Type B pancreatic cell (in vitro differentiated cells): ENCODE measurements at regions not wholly inside any gene's neighbourhood (a gene's known extent, or its start where the extent isn't known, plus 50 kb on each side); places are given as distances from the start of the nearest gene placed in this dataset.

Experiments used
- DNase-seq: peaks from one replicate; pipeline ENCODE4 v3.0.0; 2021; ENCODE audit warnings: mixed read lengths; ENCODE audit not compliant: unreplicated experiment; ENCODE audit errors: extremely low spot score
- H3K27ac Mint-ChIP-seq: 2 replicates; pipeline ENCODE4 v1.8.0; 2021; ENCODE audit warnings: mild to moderate bottlenecking, mixed read lengths
- H3K27me3 Mint-ChIP-seq: 2 replicates; pipeline ENCODE4 v1.8.0; 2021; ENCODE audit warnings: mixed read lengths
- H3K36me3 Mint-ChIP-seq: 2 replicates; pipeline ENCODE4 v1.8.0; 2021; ENCODE audit warnings: mixed read lengths
- H3K4me1 Mint-ChIP-seq: one replicate; pipeline ENCODE4 v1.8.0; 2021; ENCODE audit warnings: mixed read lengths; ENCODE audit not compliant: unreplicated experiment
- H3K4me3 Mint-ChIP-seq: 2 replicates; pipeline ENCODE4 v1.8.0; 2021; ENCODE audit warnings: mild to moderate bottlenecking, mixed read lengths
- H3K9me3 Mint-ChIP-seq: 2 replicates; pipeline ENCODE4 v1.8.0; 2021; ENCODE audit warnings: mixed read lengths
- CTCF ChIP-seq: fragments of 200-600 bp; sonication (generic); conservative IDR thresholded peaks from 2 replicates; pipeline ENCODE4 v1.5.0; 2021; ENCODE audit warnings: antibody characterized with exemption, mild to moderate bottlenecking

GRCh38 chr2:164351536-164351935 lies 269.7 kb downstream of the GRB14 start:
- Mint-ChIP-seq H3K27ac (no peak overlapping the region), H3K27me3 (no peaks in the 10 kb centered on the region), H3K36me3 (no peaks in the 10 kb centered on the region), H3K4me1 (no peaks in the 10 kb centered on the region), H3K9me3 (no peaks in the 10 kb centered on the region), H3K4me3 (no peak overlapping the region)
- TF ChIP-seq CTCF = no peak
- no peak for DNase-seq

GRCh38 chr2:164335947-164336346 lies 285.3 kb downstream of the GRB14 start:
- DNase-seq = no peak
- Mint-ChIP-seq H3K4me3 (no peak overlapping the region), H3K4me1 (no peaks in the 10 kb centered on the region), H3K36me3 (no peaks in the 10 kb centered on the region), H3K27me3 (no peaks in the 10 kb centered on the region), H3K9me3 (no peaks in the 10 kb centered on the region), H3K27ac (no peak overlapping the region)
- TF ChIP-seq CTCF = no peak

DNA sequence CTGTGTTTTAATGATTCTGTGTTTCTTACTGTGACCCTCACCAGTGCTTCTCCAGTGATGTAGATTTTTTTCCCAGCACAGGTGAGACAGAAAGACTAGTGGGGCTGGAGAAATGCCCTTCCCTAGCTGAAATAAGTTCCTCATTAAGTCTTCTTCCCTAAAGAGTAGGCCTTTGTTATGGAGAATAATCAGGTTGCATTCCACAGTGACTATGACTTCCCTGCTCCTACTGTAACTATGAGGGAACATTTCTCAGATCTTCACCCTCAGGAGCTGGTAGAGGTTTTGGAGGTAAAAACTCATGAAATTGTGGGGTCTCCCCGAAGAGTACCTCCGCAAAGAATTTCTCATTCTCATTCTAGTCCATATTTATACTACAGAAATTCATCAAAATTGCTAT lies 286.2 kb downstream of the GRB14 start:
- TF ChIP-seq CTCF = no peak
- Mint-ChIP-seq H3K9me3 (no peaks in the 10 kb centered on the region), H3K4me3 (no peak overlapping the region), H3K36me3 (no peaks in the 10 kb centered on the region), H3K27ac (no peak overlapping the region), H3K27me3 (no peaks in the 10 kb centered on the region), H3K4me1 (no peaks in the 10 kb centered on the region)
- no peak for DNase-seq

DNA sequence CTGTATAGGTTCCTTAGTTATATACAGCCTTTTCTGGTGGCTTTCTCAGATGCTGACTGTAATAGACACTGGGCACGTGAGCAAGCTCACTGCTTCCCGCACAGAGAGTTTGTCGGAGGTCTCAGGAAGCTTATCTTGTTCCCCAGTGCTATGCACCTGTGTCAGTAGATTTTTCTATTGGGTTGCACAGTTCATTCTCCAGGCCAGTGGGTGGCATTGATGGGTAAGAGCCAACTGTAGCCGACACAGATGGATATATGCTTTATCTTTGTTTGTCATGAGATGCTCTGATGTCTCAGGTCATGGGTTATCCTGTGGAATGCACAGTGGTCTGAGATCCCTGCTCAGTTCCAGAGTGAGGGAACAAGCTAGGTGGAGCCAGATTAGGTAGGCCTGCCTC lies 293.0 kb downstream of the GRB14 start:
- H3K27me3 Mint-ChIP-seq = no peaks in the 10 kb centered on the region
- H3K27ac Mint-ChIP-seq = no peak overlapping the region
- no peak for DNase-seq
- no peaks in the 10 kb centered on the region for H3K4me1 Mint-ChIP-seq
- no peaks in the 10 kb centered on the region for H3K36me3 Mint-ChIP-seq
- peaks cover 5% of the 10 kb centered on the region for H3K9me3 Mint-ChIP-seq
- TF ChIP-seq CTCF = no peak
- no peak overlapping the region for H3K4me3 Mint-ChIP-seq

DNA sequence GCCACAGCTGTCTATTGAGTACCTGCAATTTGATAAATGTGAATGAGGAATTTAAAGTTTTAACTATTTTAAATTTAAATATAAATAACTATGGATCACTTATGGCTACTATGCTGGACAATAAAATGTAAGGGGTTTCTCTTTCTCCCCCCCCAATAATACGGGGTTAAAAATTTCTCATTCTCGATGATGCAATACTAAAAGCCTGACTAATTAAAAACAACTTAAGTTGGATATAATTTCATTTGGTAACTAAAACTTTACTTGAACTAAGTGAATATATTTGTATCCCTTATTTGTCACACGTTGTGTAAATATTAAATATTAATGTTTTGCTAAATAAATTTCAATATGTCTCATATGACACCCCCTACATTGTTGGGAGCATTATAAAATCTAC lies 297.3 kb downstream of the GRB14 start:
- no peak for TF ChIP-seq CTCF
- H3K4me1 Mint-ChIP-seq = no peaks in the 10 kb centered on the region
- no peak for DNase-seq
- no peak overlapping the region for H3K27ac Mint-ChIP-seq
- no peaks in the 10 kb centered on the region for H3K27me3 Mint-ChIP-seq
- no peak overlapping the region for H3K4me3 Mint-ChIP-seq
- H3K36me3 Mint-ChIP-seq = no peaks in the 10 kb centered on the region
- peaks cover 12% of the 10 kb centered on the region for H3K9me3 Mint-ChIP-seq

- TF ChIP-seq CTCF = no peak
- DNase-seq = no peak
- Mint-ChIP-seq H3K9me3 (no peaks in the 10 kb centered on the region), H3K4me1 (no peaks in the 10 kb centered on the region), H3K27me3 (no peaks in the 10 kb centered on the region), H3K27ac (no peak overlapping the region), H3K4me3 (no peak overlapping the region), H3K36me3 (no peaks in the 10 kb centered on the region)
Measured at GRCh38 chr2:164314148-164314547, 307.1 kb downstream of the GRB14 start.
